GM12878 (cell line): ENCODE measurements at regions not wholly inside any gene's neighbourhood (a gene's known extent, or its start where the extent isn't known, plus 50 kb on each side); places are given as distances from the start of the nearest gene placed in this dataset.

Experiments used
- ATAC-seq: fragments of 200-7000 bp; cut with Tn5 transposase; 3 replicates; pipeline ENCODE4 v1.9.1; 2020; ENCODE audit warnings: mild to moderate bottlenecking, moderate library complexity
- BruUV-seq: library from RNA; stranded (reverse); fragments of 400-500 nt; replicated peaks from 2 replicates; lab custom pipeline; 2021; lab: Mats Ljungman, UMichigan
- CTCF ChIA-PET: fragments of 300-600 bp; sonication (Branson Sonifier 250); formaldehyde crosslinking; extraction: SDS; loops from one replicate; lab custom pipeline; 2021; ENCODE audit warnings: inconsistent platforms; lab: Yijun Ruan, JAX
- POLR2A ChIA-PET: fragments of 350-600 bp; formaldehyde crosslinking; extraction: SDS; loops from one replicate; lab custom pipeline; 2021; ENCODE audit warnings: inconsistent platforms; lab: Charles Lee
- RAD21 ChIA-PET: fragments of 300-600 bp; sonication (Branson Sonifier 250); formaldehyde crosslinking; loops from one replicate; lab custom pipeline; 2023; ENCODE audit warnings: antibody characterized with exemption; ENCODE audit not compliant: unreplicated experiment; lab: Charles Lee
- SMC1A ChIA-PET: fragments of 300-600 bp; sonication (Branson Sonifier 250); formaldehyde crosslinking; loops from one replicate; lab custom pipeline; 2023; ENCODE audit not compliant: unreplicated experiment, uncharacterized antibody; lab: Charles Lee
- DNase-seq: peaks from one replicate; pipeline ENCODE4 v3.0.0-alpha.2; 2011; ENCODE audit warnings: low read depth, low spot score
- FAIRE-seq: peaks from 3 replicates; lab custom pipeline; 2011; peaks lifted over from hg19 to GRCh38; lab: Jason Lieb, UNC
- H2AFZ ChIP-seq: 2 replicates; pipeline ENCODE4 v1.6.0; 2011; ENCODE audit warnings: low read depth, low read length, control low read depth; ENCODE audit not compliant: control insufficient read depth
- H3K27ac ChIP-seq: 2 replicates; pipeline ENCODE4 v1.5.1; 2011; ENCODE audit warnings: control low read depth; ENCODE audit not compliant: control insufficient read depth, insufficient read depth
- H3K27me3 ChIP-seq, 2 experiments: replicated peaks in 1 of 2; 2 replicates each; pipeline versions ENCODE4 v1.6.0 to v1.6.1; 2011; ENCODE audit warnings: low read length in 1 of 2; ENCODE audit not compliant: control insufficient read depth in 2 of 2, insufficient read depth in 2 of 2
- H3K36me3 ChIP-seq, 2 experiments: 2 replicates each; pipeline ENCODE4 v1.5.1; 2011; ENCODE audit warnings: low read length in 1 of 2; ENCODE audit not compliant: control insufficient read depth in 2 of 2, insufficient read depth in 2 of 2
- H3K4me1 ChIP-seq: 2 replicates; pipeline ENCODE4 v1.6.1; 2011; ENCODE audit warnings: mild to moderate bottlenecking, low read length, moderate library complexity, mixed read lengths; ENCODE audit not compliant: control insufficient read depth, insufficient read depth
- H3K4me2 ChIP-seq: 2 replicates; pipeline ENCODE4 v1.6.0; 2011; ENCODE audit warnings: control low read depth; ENCODE audit not compliant: control insufficient read depth, insufficient read depth
- H3K4me3 ChIP-seq: fragments of 200-600 bp; sonication (generic); 2 replicates; pipeline ENCODE4 v1.5.1; 2016
- H3K79me2 ChIP-seq: 2 replicates; pipeline ENCODE4 v1.6.0; 2011; ENCODE audit warnings: low read length; ENCODE audit not compliant: control insufficient read depth, insufficient read depth
- H3K9ac ChIP-seq: 2 replicates; pipeline ENCODE4 v1.8.0; 2011; ENCODE audit warnings: low read length, control low read depth, mixed read lengths; ENCODE audit not compliant: control insufficient read depth, insufficient read depth
- H3K9me3 ChIP-seq: replicated peaks from 3 replicates; pipeline ENCODE4 v1.5.1; 2011; ENCODE audit warnings: mild to moderate bottlenecking, low read length; ENCODE audit not compliant: control insufficient read depth, insufficient read depth
- H4K20me1 ChIP-seq: 2 replicates; pipeline ENCODE4 v1.6.0; 2011; ENCODE audit not compliant: control insufficient read depth, insufficient read depth
- ATF3 ChIP-seq: IDR thresholded peaks from 2 replicates; pipeline ENCODE4 v1.6.1; 2011; ENCODE audit warnings: low read depth, mild to moderate bottlenecking, low read length, moderate library complexity, borderline replicate concordance; ENCODE audit errors: extremely low read depth
- BHLHE40 ChIP-seq, 2 experiments: fragments of 450-650 bp in 1 of 2; IDR thresholded peaks; 2 replicates each; pipeline ENCODE4 v1.6.1; 2011 to 2017; ENCODE audit warnings: low read depth in 2 of 2, borderline replicate concordance in 1 of 2, improper control_type of control experiment in 1 of 2, low read length in 1 of 2, mild to moderate bottlenecking in 1 of 2
- CREB1 ChIP-seq: IDR thresholded peaks from 2 replicates; pipeline ENCODE4 v1.6.1; 2012; ENCODE audit warnings: low read depth, mild to moderate bottlenecking, inconsistent platforms
- KLF5 ChIP-seq: fragments of 450-650 bp; IDR thresholded peaks from 2 replicates; pipeline ENCODE4 v1.6.1; 2014; ENCODE audit warnings: mild to moderate bottlenecking; ENCODE audit not compliant: partially characterized antibody
- NKRF ChIP-seq: fragments of 450-650 bp; conservative IDR thresholded peaks from 2 replicates; pipeline ENCODE4 v1.6.1; 2017; ENCODE audit warnings: mild to moderate bottlenecking, moderate library complexity
- PAX5 ChIP-seq: IDR thresholded peaks from 2 replicates; pipeline ENCODE4 v1.6.1; 2011; ENCODE audit warnings: low read depth, low read length, borderline replicate concordance
- RAD51 ChIP-seq: fragments of 450-650 bp; IDR thresholded peaks from 2 replicates; pipeline ENCODE4 v1.6.1; 2016; ENCODE audit warnings: moderate library complexity, mild to moderate bottlenecking, inconsistent platforms
- RELA ChIP-seq: fragments of 450-650 bp; IDR thresholded peaks from 2 replicates; pipeline ENCODE4 v1.8.0; 2014; ENCODE audit warnings: borderline replicate concordance; ENCODE audit not compliant: partially characterized antibody
- in situ Hi-C: fragments of 300-500 bp; cut with MboI; formaldehyde crosslinking; loops from 9 replicates; pipeline ENCODE4 v1.14.3; 2018; ENCODE audit warnings: mixed read lengths
- intact Hi-C: fragments of 100-400 bp; cut with micrococcal nuclease; formaldehyde crosslinking; loops from one replicate; pipeline ENCODE4 v1.14.2; 2022; ENCODE audit not compliant: unreplicated experiment

- ChIA-PET CTCF (no interaction called here), POLR2A (no interaction called here), SMC1A (interaction anchor here (0.6 kb wide), 1 partner anchor 125 kb away, joined by 3 read pairs; no protein-coding TSS in a partner anchor), RAD21 (no interaction called here)
- Histone ChIP-seq H3K27ac (no peak overlapping the region), H3K27me3 (no peaks in the 10 kb centered on the region), H4K20me1 (no peaks in the 10 kb centered on the region), H2AFZ (no peak overlapping the region), H3K9ac (no peak overlapping the region), H3K9me3 (no peaks in the 10 kb centered on the region; the same call in 2 of the 3 replicates), H3K4me2 (no peak overlapping the region), H3K4me1 (no peaks in the 10 kb centered on the region), H3K79me2 (no peaks in the 10 kb centered on the region), H3K4me3 (no peak overlapping the region), H3K36me3 (no peaks in the 10 kb centered on the region)
- TF ChIP-seq KLF5 (no peak), RAD51 (no peak), RELA (no peak), CREB1 (no peak), BHLHE40 (IDR thresholded peaks at IDR 0.05; ENCODE audit: borderline replicate concordance in 1 of 2, low read depth in 2 of 2, low read length in 1 of 2) (no peak), PAX5 (no peak), NKRF (no peak), ATF3 (no peak)
- DNase-seq (no peak), ATAC-seq (no peak), FAIRE-seq (no peak)
- intact Hi-C loops (no loop called here), in situ Hi-C loops (no loop called here)
- BruUV-seq = no TSS peak
These were observed 56.3 kb upstream of the SPEF2 start for GRCh38 chr5:35561396-35561795.
